Ishikawa (cell line): ENCODE measurements at regions not wholly inside any gene's neighbourhood (a gene's known extent, or its start where the extent isn't known, plus 50 kb on each side); places are given as distances from the start of the nearest gene placed in this dataset.

Experiments used
- CEBPB ChIP-seq: IDR thresholded peaks from 2 replicates; pipeline ENCODE4 v1.6.1; 2012
- CREB1 ChIP-seq: IDR thresholded peaks from 2 replicates; pipeline ENCODE4 v1.6.1; 2012; ENCODE audit warnings: low read depth
- EGR1 ChIP-seq: IDR thresholded peaks from 2 replicates; pipeline ENCODE4 v1.6.1; 2012
- EP300 ChIP-seq: IDR thresholded peaks from 2 replicates; pipeline ENCODE4 v1.6.1; 2012; ENCODE audit warnings: borderline replicate concordance
- FOXM1 ChIP-seq: IDR thresholded peaks from 2 replicates; pipeline ENCODE4 v1.6.1; 2012; ENCODE audit warnings: low read depth, borderline replicate concordance
- MAX ChIP-seq: IDR thresholded peaks from 2 replicates; pipeline ENCODE4 v1.6.1; 2012
- NFIC ChIP-seq: IDR thresholded peaks from 2 replicates; pipeline ENCODE4 v1.6.1; 2012
- RAD21 ChIP-seq: IDR thresholded peaks from 2 replicates; pipeline ENCODE4 v1.6.1; 2012; ENCODE audit warnings: low read depth
- REST ChIP-seq: IDR thresholded peaks from 2 replicates; pipeline ENCODE4 v1.6.1; 2012; ENCODE audit warnings: low read depth, mild to moderate bottlenecking
- TAF1 ChIP-seq: IDR thresholded peaks from 2 replicates; pipeline ENCODE4 v1.6.1; 2012; ENCODE audit warnings: low read depth, mild to moderate bottlenecking
- TCF12 ChIP-seq: IDR thresholded peaks from 2 replicates; pipeline ENCODE4 v1.6.1; 2012; ENCODE audit warnings: low read depth
- TEAD4 ChIP-seq: IDR thresholded peaks from 2 replicates; pipeline ENCODE4 v1.6.1; 2012
- USF1 ChIP-seq: IDR thresholded peaks from 2 replicates; pipeline ENCODE4 v1.6.1; 2012
- YY1 ChIP-seq: IDR thresholded peaks from 2 replicates; pipeline ENCODE4 v1.6.1; 2012; ENCODE audit warnings: low read depth
- ZBTB7A ChIP-seq: IDR thresholded peaks from 2 replicates; pipeline ENCODE4 v1.6.1; 2012; ENCODE audit warnings: low read depth

- no peak for TF ChIP-seq CEBPB
- TF ChIP-seq RAD21: no peak
- TF ChIP-seq EGR1: no peak
- no peak for TF ChIP-seq TEAD4
- TF ChIP-seq NFIC: no peak
- no peak for TF ChIP-seq YY1
- TF ChIP-seq MAX: no peak
- no peak for TF ChIP-seq FOXM1
- no peak for TF ChIP-seq CREB1
- TF ChIP-seq REST: no peak
- no peak for TF ChIP-seq TAF1
- TF ChIP-seq ZBTB7A: no peak
- TF ChIP-seq USF1: no peak
- no peak for TF ChIP-seq EP300
- TF ChIP-seq TCF12: no peak
Measured at GRCh38 chr6:1251198-1252155, 60.4 kb upstream of the FOXQ1 start.

- no peak for TF ChIP-seq USF1
- TF ChIP-seq ZBTB7A: no peak
- no peak for TF ChIP-seq REST
- TF ChIP-seq YY1: no peak
- TF ChIP-seq FOXM1: no peak
Measured at GRCh38 chr6:1250489-1251197, 61.3 kb upstream of the FOXQ1 start.

- TF ChIP-seq MAX (no peak), TCF12 (no peak), TEAD4 (no peak), ZBTB7A (no peak), RAD21 (no peak), EP300 (no peak), TAF1 (no peak), REST (no peak), USF1 (no peak), NFIC (no peak), FOXM1 (no peak), CREB1 (no peak), YY1 (no peak), CEBPB (no peak), EGR1 (no peak)
Measured at GRCh38 chr6:1247894-1248293, 64.0 kb upstream of the FOXQ1 start.
